Activated CD4-positive, alpha-beta T cell treated with anti-CD3 and anti-CD28 coated beads, Interleukin-2, amount 50 U/mL, for 16 hours (primary cell): ENCODE measurements at regions not wholly inside any gene's neighbourhood (a gene's known extent, or its start where the extent isn't known, plus 50 kb on each side); places are given as distances from the start of the nearest gene placed in this dataset.

Source experiments
- DNase-seq: peaks from one replicate; pipeline ENCODE4 v3.0.0-alpha.2; 2020

- no peak for DNase-seq
These were observed 139.2 kb downstream of the LINC00632 start for GRCh38 chrX:140848800-140849199.

- DNase-seq = no peak
These were observed 141.7 kb upstream of the SPANXB1 start for GRCh38 chrX:140860718-140861117.

- no peak for DNase-seq
These were observed 135.9 kb upstream of the SPANXB1 start for GRCh38 chrX:140866446-140866845.

GRCh38 chrX:140912606-140913005 is 89.8 kb upstream of the SPANXB1 start:
- DNase-seq = no peak

GRCh38 chrX:140913802-140914501 is 88.4 kb upstream of the SPANXB1 start:
- no peak for DNase-seq

GRCh38 chrX:140916872-140917271 is 85.5 kb upstream of the SPANXB1 start:
- DNase-seq = peak; percentile 78

- peak; percentile 89 for DNase-seq
These were observed 84.9 kb upstream of the SPANXB1 start for GRCh38 chrX:140917354-140918115.

GRCh38 chrX:140918398-140919038 is 83.9 kb upstream of the SPANXB1 start:
- peak; percentile 75 for DNase-seq

- DNase-seq = no peak
These were observed 82.0 kb upstream of the SPANXB1 start for GRCh38 chrX:140920416-140920815.

GRCh38 chrX:140923118-140923517 is 79.3 kb upstream of the SPANXB1 start:
- DNase-seq = no peak

- no peak for DNase-seq
These were observed 73.7 kb upstream of the SPANXB1 start for GRCh38 chrX:140928739-140929138.

GRCh38 chrX:140933016-140933415 is 69.4 kb upstream of the SPANXB1 start:
- DNase-seq = no peak

- no peak for DNase-seq
These were observed 68.3 kb upstream of the SPANXB1 start for GRCh38 chrX:140933874-140934655.

- DNase-seq = no peak
These were observed 58.9 kb upstream of the SPANXB1 start for GRCh38 chrX:140943513-140943912.

GRCh38 chrX:140944710-140945109 is 57.7 kb upstream of the SPANXB1 start:
- DNase-seq = no peak

- no peak for DNase-seq
These were observed 53.6 kb upstream of the SPANXB1 start for GRCh38 chrX:140948827-140949226.

GRCh38 chrX:140949233-140949632 is 53.2 kb upstream of the SPANXB1 start:
- DNase-seq = no peak
